Fibroblast of skin of back (primary cell): ENCODE measurements at regions not wholly inside any gene's neighbourhood (a gene's known extent, or its start where the extent isn't known, plus 50 kb on each side); places are given as distances from the start of the nearest gene placed in this dataset.
A peak's percentile ranks its signal among the peaks of the same experiment; 100 is the strongest.

Experiments
- DNase-seq: peaks from one replicate; pipeline ENCODE4 v3.0.0-alpha.2; 2013

- DNase-seq, result no peak
These were observed 383.9 kb upstream of the HS6ST1 start for GRCh38 chr2:128702616-128703015.

GRCh38 chr2:128708106-128708816 is 389.6 kb upstream of the HS6ST1 start:
- no peak for DNase-seq

GRCh38 chr2:128710242-128710641 is 391.6 kb upstream of the HS6ST1 start:
- no peak for DNase-seq

GRCh38 chr2:128710729-128711128 is 392.1 kb upstream of the HS6ST1 start:
- no peak for DNase-seq

- no peak for DNase-seq
These were observed 395.6 kb upstream of the HS6ST1 start for GRCh38 chr2:128714285-128714684.

GRCh38 chr2:128714851-128715312 is 396.2 kb upstream of the HS6ST1 start:
- no peak for DNase-seq

GRCh38 chr2:128715360-128715759 is 396.7 kb upstream of the HS6ST1 start:
- no peak for DNase-seq

GRCh38 chr2:128716299-128716721 is 397.6 kb upstream of the HS6ST1 start:
- no peak for DNase-seq

- no peak for DNase-seq
These were observed 399.4 kb upstream of the HS6ST1 start for GRCh38 chr2:128717758-128718710.

GRCh38 chr2:128720080-128721022 is 401.7 kb upstream of the HS6ST1 start:
- no peak for DNase-seq

GRCh38 chr2:128721096-128721495 is 402.4 kb upstream of the HS6ST1 start:
- no peak for DNase-seq

GRCh38 chr2:128722489-128722888 is 403.8 kb upstream of the HS6ST1 start:
- DNase-seq, result no peak

GRCh38 chr2:128724547-128724946 is 405.9 kb upstream of the HS6ST1 start:
- DNase-seq, result no peak

- no peak for DNase-seq
These were observed 406.3 kb upstream of the HS6ST1 start for GRCh38 chr2:128724972-128725371.

GRCh38 chr2:128726236-128726635 is 407.6 kb upstream of the HS6ST1 start:
- DNase-seq, result no peak

- DNase-seq, result no peak
These were observed 408.2 kb upstream of the HS6ST1 start for GRCh38 chr2:128726911-128727310.

GRCh38 chr2:128727404-128727803 is 408.7 kb upstream of the HS6ST1 start:
- no peak for DNase-seq

- DNase-seq, result peak; percentile 84
These were observed 409.2 kb upstream of the HS6ST1 start for GRCh38 chr2:128727914-128728313.

- DNase-seq, result no peak
These were observed 410.4 kb upstream of the HS6ST1 start for GRCh38 chr2:128729051-128729450.

- no peak for DNase-seq
These were observed 413.5 kb upstream of the HS6ST1 start for GRCh38 chr2:128731994-128732650.

- DNase-seq, result peak; percentile 89
These were observed 414.3 kb upstream of the HS6ST1 start for GRCh38 chr2:128732976-128733431.

- no peak for DNase-seq
These were observed 414.8 kb upstream of the HS6ST1 start for GRCh38 chr2:128733450-128733849.
